ENCODE measurements at regions not wholly inside any gene's neighbourhood (a gene's known extent, or its start where the extent isn't known, plus 50 kb on each side); places are given as distances from the start of the nearest gene placed in this dataset.

GRCh38 chr18:61607867-61608266 is 274.6 kb downstream of the CDH20 start:
- Histone ChIP-seq H3K27me3 (no peaks in the 10 kb centered on the region), H3K9me3 (no peaks in the 10 kb centered on the region), H3K4me1 (peaks cover 0 to 11% (median 0%) of the 10 kb centered on the region in 4 donors), H3K4me3 (no peak overlapping the region), H3K36me3 (no peaks in the 10 kb centered on the region), H3K27ac (no peak overlapping the region)
- no peak for DNase-seq
- 84 to 100% methylated on average over 1 to 2 of the region's 2 CpGs for WGBS, 2 donors (ENCODE audit: low coverage in 1 of 2)
- TF ChIP-seq POLR2AphosphoS5 (IDR thresholded peaks at IDR 0.05) (no peak), POLR2A (IDR thresholded peaks at IDR 0.05) (no peak), CTCF (IDR thresholded peaks at IDR 0.05) (no peak), EP300 (IDR thresholded peaks at IDR 0.05; ENCODE audit: low read depth) (no peak)
- in situ Hi-C loops (cut with MboI; ENCODE audit: low pct_ligation_motif_present in 1 of 4, low pct_unique_long_range_greater_than_20kb in 1 of 4, low sequenced_read_pairs in 3 of 4) = no loop called here
- intact Hi-C loops (cut with DNase I; ENCODE audit: low total_unique reads) = no loop called here

- Histone ChIP-seq H3K36me3 (no peaks in the 10 kb centered on the region), H3K27ac (peak overlapping the region; percentile 25 to 53 (median 36)), H3K4me1 (peaks cover 0 to 11% (median 0%) of the 10 kb centered on the region in 4 donors), H3K9me3 (no peaks in the 10 kb centered on the region), H3K4me3 (no peak overlapping the region), H3K27me3 (no peaks in the 10 kb centered on the region)
- in situ Hi-C loops (cut with MboI; ENCODE audit: low pct_ligation_motif_present in 1 of 4, low pct_unique_long_range_greater_than_20kb in 1 of 4, low sequenced_read_pairs in 3 of 4) = no loop called here
- intact Hi-C loops (cut with DNase I; ENCODE audit: low total_unique reads) = no loop called here
- peak; percentile 30 for DNase-seq
- peak in 2 of 3 donors; percentile 19 to 39 for TF ChIP-seq POLR2AphosphoS5 (IDR thresholded peaks at IDR 0.05)
- no peak for TF ChIP-seq POLR2A (IDR thresholded peaks at IDR 0.05)
- TF ChIP-seq CTCF (IDR thresholded peaks at IDR 0.05) = no peak
- no peak for TF ChIP-seq EP300 (IDR thresholded peaks at IDR 0.05; ENCODE audit: low read depth)
- 31 to 49% methylated on average over 5 of the region's 5 CpGs for WGBS, 2 donors (ENCODE audit: low coverage in 1 of 2)
Measured at GRCh38 chr18:61606759-61607158, 273.5 kb downstream of the CDH20 start.

GRCh38 chr18:61606068-61606660 is 272.9 kb downstream of the CDH20 start:
- H3K4me1 ChIP-seq = peaks cover 0 to 11% (median 0%) of the 10 kb centered on the region in 4 donors
- intact Hi-C loops (cut with DNase I; ENCODE audit: low total_unique reads) = no loop called here
- no peaks in the 10 kb centered on the region for H3K9me3 ChIP-seq
- H3K27ac ChIP-seq = peak overlapping the region; percentile 25 to 53 (median 36)
- no peaks in the 10 kb centered on the region for H3K27me3 ChIP-seq
- no peak overlapping the region for H3K4me3 ChIP-seq
- TF ChIP-seq EP300 (IDR thresholded peaks at IDR 0.05; ENCODE audit: low read depth) = no peak
- no peak for TF ChIP-seq POLR2AphosphoS5 (IDR thresholded peaks at IDR 0.05)
- no peak for TF ChIP-seq CTCF (IDR thresholded peaks at IDR 0.05)
- H3K36me3 ChIP-seq = no peaks in the 10 kb centered on the region
- in situ Hi-C loops (cut with MboI; ENCODE audit: low pct_ligation_motif_present in 1 of 4, low pct_unique_long_range_greater_than_20kb in 1 of 4, low sequenced_read_pairs in 3 of 4) = no loop called here
- 69 to 73% methylated on average over 8 to 17 of the region's 17 CpGs for WGBS, 2 donors (ENCODE audit: low coverage in 1 of 2)
- no peak for DNase-seq

- H3K4me3 ChIP-seq = no peak overlapping the region
- H3K27ac ChIP-seq = peak overlapping the region in 2 of 4 donors; percentile 8 to 29
- intact Hi-C loops (cut with DNase I; ENCODE audit: low total_unique reads) = no loop called here
- in situ Hi-C loops (cut with MboI; ENCODE audit: low pct_ligation_motif_present in 1 of 4, low pct_unique_long_range_greater_than_20kb in 1 of 4, low sequenced_read_pairs in 3 of 4) = no loop called here
- no peaks in the 10 kb centered on the region for H3K36me3 ChIP-seq
- H3K9me3 ChIP-seq = no peaks in the 10 kb centered on the region
- WGBS, 2 donors (ENCODE audit: low coverage in 1 of 2) = 25 to 83% methylated on average over 1 to 3 of the region's 3 CpGs
- no peak for TF ChIP-seq CTCF (IDR thresholded peaks at IDR 0.05)
- TF ChIP-seq EP300 (IDR thresholded peaks at IDR 0.05; ENCODE audit: low read depth) = no peak
- TF ChIP-seq POLR2AphosphoS5 (IDR thresholded peaks at IDR 0.05) = no peak
- TF ChIP-seq POLR2A (IDR thresholded peaks at IDR 0.05) = no peak
- no peak for DNase-seq
- no peaks in the 10 kb centered on the region for H3K27me3 ChIP-seq
- H3K4me1 ChIP-seq = peaks cover 0 to 11% (median 0%) of the 10 kb centered on the region in 4 donors
Measured at GRCh38 chr18:61605376-61606067, 272.3 kb downstream of the CDH20 start.
